IgD-negative memory B cell (primary cell): ENCODE measurements at regions not wholly inside any gene's neighbourhood (a gene's known extent, or its start where the extent isn't known, plus 50 kb on each side); places are given as distances from the start of the nearest gene placed in this dataset.
"Not testable (repeated sequence)": the region's sequence is repeated elsewhere in the genome, so short reads cannot be mapped to it uniquely, and the experiment has no call there.

Experiments
- H3K27ac Mint-ChIP-seq, 3 donors: one replicate each; pipeline ENCODE4 v1.8.0; 2020 to 2022; ENCODE audit warnings: mild to moderate bottlenecking in 3 of 3, mixed read lengths in 3 of 3, moderate library complexity in 1 of 3
- H3K27me3 Mint-ChIP-seq: one replicate; pipeline ENCODE4 v1.8.0; 2021; ENCODE audit warnings: mixed read lengths
- H3K36me3 Mint-ChIP-seq: one replicate; pipeline ENCODE4 v1.8.0; 2020; ENCODE audit warnings: mild to moderate bottlenecking, mixed read lengths
- H3K4me1 Mint-ChIP-seq, 3 donors: one replicate each; pipeline ENCODE4 v1.8.0; 2020 to 2022; ENCODE audit warnings: mixed read lengths in 3 of 3, mild to moderate bottlenecking in 1 of 3
- H3K4me3 Mint-ChIP-seq, 4 donors: one replicate each; pipeline ENCODE4 v1.8.0; 2020 to 2022; ENCODE audit warnings: mild to moderate bottlenecking in 4 of 4, mixed read lengths in 4 of 4, moderate library complexity in 3 of 4
- H3K9me3 Mint-ChIP-seq, 3 donors: one replicate each; pipeline ENCODE4 v1.8.0; 2020 to 2021; ENCODE audit warnings: mixed read lengths in 3 of 3, mild to moderate bottlenecking in 1 of 3

GRCh38 chr2:34838408-34838807 is 1239.3 kb upstream of the FAM98A start:
- Mint-ChIP-seq H3K27me3 (no peaks in the 10 kb centered on the region), H3K9me3 (peaks cover 3 to 26% (median 7%) of the 10 kb centered on the region in 3 donors)

GRCh38 chr2:34836361-34836760 is 1237.3 kb upstream of the FAM98A start:
- Mint-ChIP-seq H3K4me1 (peaks cover 0 to 2% (median 0%) of the 10 kb centered on the region in 3 donors), H3K27me3 (no peaks in the 10 kb centered on the region), H3K4me3 (no peak overlapping the region), H3K27ac (no peak overlapping the region), H3K9me3 (peaks cover 3 to 26% (median 5%) of the 10 kb centered on the region in 3 donors), H3K36me3 (peaks cover 3% of the 10 kb centered on the region)

More at GRCh38 chr2:34838408-34838807, 1239.3 kb upstream of the FAM98A start:
- Mint-ChIP-seq H3K4me3 (no peak overlapping the region), H3K27ac (no peak overlapping the region), H3K36me3 (peaks cover 3% of the 10 kb centered on the region), H3K4me1 (peaks cover 0 to 2% (median 0%) of the 10 kb centered on the region in 3 donors)

- Mint-ChIP-seq H3K27me3 (no peaks in the 10 kb centered on the region), H3K36me3 (peaks cover 3% of the 10 kb centered on the region), H3K27ac (no peak overlapping the region), H3K4me1 (no peaks in the 10 kb centered on the region), H3K9me3 (peaks cover 2 to 17% (median 4%) of the 10 kb centered on the region in 3 donors), H3K4me3 (no peak overlapping the region)
These were observed 1232.0 kb upstream of the FAM98A start for GRCh38 chr2:34831096-34831495.

- Mint-ChIP-seq H3K27me3 (no peaks in the 10 kb centered on the region), H3K4me3 (no peak overlapping the region), H3K27ac (no peak overlapping the region), H3K4me1 (no peaks in the 10 kb centered on the region), H3K9me3 (peaks cover 0 to 14% (median 4%) of the 10 kb centered on the region in 3 donors), H3K36me3 (no peaks in the 10 kb centered on the region)
These were observed 1229.4 kb upstream of the FAM98A start for GRCh38 chr2:34828481-34828880.

GRCh38 chr2:34827398-34827797 is 1228.3 kb upstream of the FAM98A start:
- no peak overlapping the region for H3K27ac Mint-ChIP-seq
- no peaks in the 10 kb centered on the region for H3K27me3 Mint-ChIP-seq
- no peaks in the 10 kb centered on the region for H3K36me3 Mint-ChIP-seq
- no peak overlapping the region for H3K4me3 Mint-ChIP-seq
- H3K9me3 Mint-ChIP-seq, result peaks cover 0 to 19% (median 4%) of the 10 kb centered on the region in 3 donors
- H3K4me1 Mint-ChIP-seq, result no peaks in the 10 kb centered on the region

- Mint-ChIP-seq H3K4me1 (no peaks in the 10 kb centered on the region), H3K36me3 (no peaks in the 10 kb centered on the region)
These were observed 1226.6 kb upstream of the FAM98A start for GRCh38 chr2:34825686-34826085.

GRCh38 chr2:34822616-34823015 is 1223.5 kb upstream of the FAM98A start:
- Mint-ChIP-seq H3K27ac (no peak overlapping the region), H3K36me3 (peaks cover 2% of the 10 kb centered on the region), H3K27me3 (no peaks in the 10 kb centered on the region), H3K9me3 (peaks cover 0 to 21% (median 1%) of the 10 kb centered on the region in 3 donors), H3K4me3 (no peak overlapping the region), H3K4me1 (no peaks in the 10 kb centered on the region)

More at GRCh38 chr2:34825686-34826085, 1226.6 kb upstream of the FAM98A start:
- Mint-ChIP-seq H3K4me3 (no peak overlapping the region), H3K27me3 (no peaks in the 10 kb centered on the region), H3K27ac (no peak overlapping the region), H3K9me3 (peaks cover 0 to 21% (median 4%) of the 10 kb centered on the region in 3 donors)

GRCh38 chr2:34815052-34815741 is 1216.1 kb upstream of the FAM98A start:
- Mint-ChIP-seq H3K36me3 (peaks cover 2% of the 10 kb centered on the region), H3K4me1 (no peaks in the 10 kb centered on the region), H3K9me3 (peaks cover 0 to 9% (median 1%) of the 10 kb centered on the region in 3 donors), H3K27me3 (no peaks in the 10 kb centered on the region), H3K27ac (no peak overlapping the region), H3K4me3 (no peak overlapping the region)

GRCh38 chr2:34810456-34810855 is 1211.4 kb upstream of the FAM98A start:
- H3K4me3 Mint-ChIP-seq, result no peak overlapping the region
- no peaks in the 10 kb centered on the region for H3K9me3 Mint-ChIP-seq
- H3K27ac Mint-ChIP-seq, result no peak overlapping the region

GRCh38 chr2:34808426-34808825 is 1209.3 kb upstream of the FAM98A start:
- Mint-ChIP-seq H3K4me1 (no peaks in the 10 kb centered on the region), H3K9me3 (no peaks in the 10 kb centered on the region), H3K27ac (no peak overlapping the region), H3K36me3 (no peaks in the 10 kb centered on the region), H3K4me3 (no peak overlapping the region), H3K27me3 (no peaks in the 10 kb centered on the region)

More at GRCh38 chr2:34810456-34810855, 1211.4 kb upstream of the FAM98A start:
- no peaks in the 10 kb centered on the region for H3K27me3 Mint-ChIP-seq
- no peaks in the 10 kb centered on the region for H3K4me1 Mint-ChIP-seq
- H3K36me3 Mint-ChIP-seq, result no peaks in the 10 kb centered on the region

- H3K4me1 Mint-ChIP-seq, result no peaks in the 10 kb centered on the region
- no peaks in the 10 kb centered on the region for H3K36me3 Mint-ChIP-seq
- no peaks in the 10 kb centered on the region for H3K27me3 Mint-ChIP-seq
- H3K4me3 Mint-ChIP-seq, result no peak overlapping the region
- no peak overlapping the region for H3K27ac Mint-ChIP-seq
- no peaks in the 10 kb centered on the region for H3K9me3 Mint-ChIP-seq
These were observed 1207.8 kb upstream of the FAM98A start for GRCh38 chr2:34806891-34807290.

GRCh38 chr2:34806396-34806795 is 1207.3 kb upstream of the FAM98A start:
- H3K4me1 Mint-ChIP-seq, result no peaks in the 10 kb centered on the region
- no peaks in the 10 kb centered on the region for H3K36me3 Mint-ChIP-seq
- H3K27me3 Mint-ChIP-seq, result no peaks in the 10 kb centered on the region
- no peaks in the 10 kb centered on the region for H3K9me3 Mint-ChIP-seq
- no peak overlapping the region for H3K4me3 Mint-ChIP-seq
- H3K27ac Mint-ChIP-seq, result no peak overlapping the region

- Mint-ChIP-seq H3K36me3 (no peaks in the 10 kb centered on the region), H3K4me3 (no peak overlapping the region), H3K4me1 (no peaks in the 10 kb centered on the region), H3K9me3 (no peaks in the 10 kb centered on the region), H3K27me3 (no peaks in the 10 kb centered on the region), H3K27ac (no peak overlapping the region)
These were observed 1200.5 kb upstream of the FAM98A start for GRCh38 chr2:34799556-34799955.

GRCh38 chr2:34795586-34795985 is 1196.5 kb upstream of the FAM98A start:
- not testable (repeated sequence) for H3K9me3 Mint-ChIP-seq, H3K4me3 Mint-ChIP-seq, H3K27me3 Mint-ChIP-seq, H3K27ac Mint-ChIP-seq, H3K4me1 Mint-ChIP-seq, H3K36me3 Mint-ChIP-seq

GRCh38 chr2:34789169-34789568 is 1190.1 kb upstream of the FAM98A start:
- no peaks in the 10 kb centered on the region for H3K4me1 Mint-ChIP-seq
- peaks cover 3 to 5% (median 4%) of the 10 kb centered on the region in 3 donors for H3K9me3 Mint-ChIP-seq

GRCh38 chr2:34787341-34787740 is 1188.2 kb upstream of the FAM98A start:
- Mint-ChIP-seq H3K9me3 (peaks cover 4 to 5% (median 4%) of the 10 kb centered on the region in 3 donors), H3K36me3 (no peaks in the 10 kb centered on the region), H3K4me1 (no peaks in the 10 kb centered on the region), H3K27me3 (no peaks in the 10 kb centered on the region), H3K4me3 (no peak overlapping the region), H3K27ac (no peak overlapping the region)

More at GRCh38 chr2:34789169-34789568, 1190.1 kb upstream of the FAM98A start:
- Mint-ChIP-seq H3K4me3 (no peak overlapping the region), H3K27ac (no peak overlapping the region), H3K27me3 (no peaks in the 10 kb centered on the region), H3K36me3 (no peaks in the 10 kb centered on the region)
